ENCODE measurements at regions not wholly inside any gene's neighbourhood (a gene's known extent, or its start where the extent isn't known, plus 50 kb on each side); places are given as distances from the start of the nearest gene placed in this dataset.

DNA sequence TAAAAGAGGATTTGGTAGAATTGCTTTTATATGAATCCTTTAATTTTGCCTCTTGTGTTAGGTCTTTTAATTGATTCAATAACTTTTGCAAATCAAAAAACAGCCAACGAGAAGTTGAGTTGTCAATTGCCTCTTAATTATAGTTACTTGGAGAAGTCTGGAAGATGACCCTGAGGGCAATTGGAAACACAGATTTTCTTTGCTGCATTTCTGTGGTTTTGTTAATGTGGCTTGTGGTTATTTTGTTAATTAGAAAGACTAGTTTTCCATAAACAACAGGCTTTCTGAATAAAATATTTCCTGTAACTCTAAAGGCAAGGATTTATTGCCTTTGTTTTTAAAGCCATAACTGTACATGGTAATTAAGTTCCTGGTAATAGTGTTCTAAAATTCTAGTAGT is 513.0 kb downstream of the EPHA7 start:
- Histone ChIP-seq H2BK5ac (ENCODE audit: low read depth, low read length) (no peak overlapping the region), H3K9ac (replicated peaks in 1 of 4; ENCODE audit: extremely low read depth in 1 of 4, low read depth in 3 of 4, low read length in 3 of 4) (no peak overlapping the region), H3K18ac (ENCODE audit: extremely low read depth, low read length) (no peak overlapping the region), H3K4me1 (replicated peaks in 1 of 4; ENCODE audit: control insufficient read depth in 3 of 4, insufficient read depth in 4 of 4, low read length in 3 of 4) (no peaks in the 10 kb centered on the region), H3K79me1 (ENCODE audit: low read depth, low read length) (no peaks in the 10 kb centered on the region), H3K23me2 (ENCODE audit: low read depth, low read length) (no peaks in the 10 kb centered on the region), H2AFZ (ENCODE audit: low read length) (no peak overlapping the region), H4K20me1 (replicated peaks in 1 of 2; ENCODE audit: control insufficient read depth in 1 of 2, insufficient read depth in 2 of 2, low read length in 2 of 2) (no peaks in the 10 kb centered on the region), H3K4me2 (ENCODE audit: insufficient read depth in 1 of 2, low read depth in 2 of 2, low read length in 2 of 2) (no peak overlapping the region), H3K4ac (replicated peaks; ENCODE audit: insufficient read length, low read depth, low read length) (no peak overlapping the region), H4K91ac (replicated peaks; ENCODE audit: insufficient read length, low read length) (no peak overlapping the region), H2AK5ac (ENCODE audit: low read depth, low read length) (no peak overlapping the region), H2BK15ac (ENCODE audit: low read length) (no peak overlapping the region), H3K4me3 (ENCODE audit: extremely low read depth in 1 of 4, insufficient read depth in 2 of 4, low read depth in 3 of 4, low read length in 4 of 4) (no peak overlapping the region), H3K9me3 (ENCODE audit: insufficient read depth in 2 of 2, low read depth in 1 of 2, low read length in 1 of 2) (no peaks in the 10 kb centered on the region), H4K8ac (ENCODE audit: extremely low read depth, insufficient read depth, low read length) (no peak overlapping the region), H3K27me3 (replicated peaks in 1 of 4; ENCODE audit: control insufficient read depth in 3 of 4, extremely low read depth in 1 of 4, insufficient read depth in 3 of 4, low read length in 3 of 4) (no peaks in the 10 kb centered on the region), H3K14ac (ENCODE audit: insufficient read length) (no peak overlapping the region), H3K56ac (replicated peaks; ENCODE audit: insufficient read length, low read depth, low read length) (no peak overlapping the region), H3K36me3 (ENCODE audit: control insufficient read depth in 2 of 4, insufficient read depth in 4 of 4, low read length in 3 of 4) (no peaks in the 10 kb centered on the region), H4K5ac (ENCODE audit: insufficient read length, low read depth, low read length) (no peak overlapping the region), H2BK120ac (replicated peaks; ENCODE audit: low read depth, low read length) (no peak overlapping the region), H2BK12ac (ENCODE audit: low read depth, low read length) (no peak overlapping the region), H2BK20ac (ENCODE audit: low read length) (no peak overlapping the region), H3K27ac (ENCODE audit: low read depth, low read length) (no peak overlapping the region), H3K79me2 (ENCODE audit: control insufficient read depth in 1 of 2, insufficient read depth in 2 of 2, low read length in 2 of 2) (no peaks in the 10 kb centered on the region), H3K23ac (ENCODE audit: insufficient read length) (no peak overlapping the region)
- FAIRE-seq: no peak
- no peak for DNase-seq (ENCODE audit: low read depth in 1 of 2, low spot score in 2 of 2)
- POLR2A ChIA-PET (ENCODE audit: partially characterized antibody): no interaction called here
- CTCF ChIA-PET (ENCODE audit: partially characterized antibody): interaction anchor here (0.7 kb wide), 1 partner anchor 872 kb away, joined by 3 read pairs; no protein-coding TSS in a partner anchor
- WGBS, 2 experiments (ENCODE audit: extremely low coverage in 1 of 2, insufficient coverage in 1 of 2, insufficient read length in 1 of 2, insufficient replicate concordance in 2 of 2, low coverage in 1 of 2, low lambda C conversion rate in 2 of 2, missing lambda C conversion rate in 1 of 2): 86% methylated on average over 1 of the region's 1 CpG; no CpG with 5 or more reads in 1 of the 2 experiments
- TF ChIP-seq PHF8 (conservative IDR thresholded peaks at IDR 0.05; ENCODE audit: low read depth, low read length) (no peak), HDAC2 (IDR thresholded peaks at IDR 0.05; ENCODE audit: borderline replicate concordance in 1 of 2, low read depth in 2 of 2, low read length in 2 of 2) (no peak), CTBP2 (IDR thresholded peaks at IDR 0.05; ENCODE audit: borderline replicate concordance, insufficient read depth, insufficient read length, low read length) (no peak), KDM1A (IDR thresholded peaks at IDR 0.05; ENCODE audit: borderline replicate concordance, low read length) (no peak), RNF2 (IDR thresholded peaks at IDR 0.05; ENCODE audit: borderline replicate concordance, low read depth, low read length, missing control alignments, poor library complexity, severe bottlenecking) (no peak), KDM4A (IDR thresholded peaks at IDR 0.05; ENCODE audit: low read depth, low read length, severe bottlenecking) (no peak), RFX5 (IDR thresholded peaks at IDR 0.05; ENCODE audit: borderline replicate concordance, low read depth, low read length) (no peak), TAF1 (IDR thresholded peaks at IDR 0.05; ENCODE audit: low read depth, low read length) (no peak)
- TF ChIP-seq, protein P1, sequence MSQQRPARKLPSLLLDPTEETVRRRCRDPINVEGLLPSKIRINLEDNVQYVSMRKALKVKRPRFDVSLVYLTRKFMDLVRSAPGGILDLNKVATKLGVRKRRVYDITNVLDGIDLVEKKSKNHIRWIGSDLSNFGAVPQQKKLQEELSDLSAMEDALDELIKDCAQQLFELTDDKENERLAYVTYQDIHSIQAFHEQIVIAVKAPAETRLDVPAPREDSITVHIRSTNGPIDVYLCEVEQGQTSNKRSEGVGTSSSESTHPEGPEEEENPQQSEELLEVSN (IDR thresholded peaks at IDR 0.05): no peak
- TF ChIP-seq, protein P2, sequence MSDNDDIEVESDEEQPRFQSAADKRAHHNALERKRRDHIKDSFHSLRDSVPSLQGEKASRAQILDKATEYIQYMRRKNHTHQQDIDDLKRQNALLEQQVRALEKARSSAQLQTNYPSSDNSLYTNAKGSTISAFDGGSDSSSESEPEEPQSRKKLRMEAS (IDR thresholded peaks at IDR 0.05): no peak
- TF ChIP-seq, protein P3, sequence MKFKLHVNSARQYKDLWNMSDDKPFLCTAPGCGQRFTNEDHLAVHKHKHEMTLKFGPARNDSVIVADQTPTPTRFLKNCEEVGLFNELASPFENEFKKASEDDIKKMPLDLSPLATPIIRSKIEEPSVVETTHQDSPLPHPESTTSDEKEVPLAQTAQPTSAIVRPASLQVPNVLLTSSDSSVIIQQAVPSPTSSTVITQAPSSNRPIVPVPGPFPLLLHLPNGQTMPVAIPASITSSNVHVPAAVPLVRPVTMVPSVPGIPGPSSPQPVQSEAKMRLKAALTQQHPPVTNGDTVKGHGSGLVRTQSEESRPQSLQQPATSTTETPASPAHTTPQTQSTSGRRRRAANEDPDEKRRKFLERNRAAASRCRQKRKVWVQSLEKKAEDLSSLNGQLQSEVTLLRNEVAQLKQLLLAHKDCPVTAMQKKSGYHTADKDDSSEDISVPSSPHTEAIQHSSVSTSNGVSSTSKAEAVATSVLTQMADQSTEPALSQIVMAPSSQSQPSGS (IDR thresholded peaks at IDR 0.05; ENCODE audit: low read length): no peak

Data from H1 (cell line).